ENCODE measurements at regions not wholly inside any gene's neighbourhood (a gene's known extent, or its start where the extent isn't known, plus 50 kb on each side); places are given as distances from the start of the nearest gene placed in this dataset.

DNA sequence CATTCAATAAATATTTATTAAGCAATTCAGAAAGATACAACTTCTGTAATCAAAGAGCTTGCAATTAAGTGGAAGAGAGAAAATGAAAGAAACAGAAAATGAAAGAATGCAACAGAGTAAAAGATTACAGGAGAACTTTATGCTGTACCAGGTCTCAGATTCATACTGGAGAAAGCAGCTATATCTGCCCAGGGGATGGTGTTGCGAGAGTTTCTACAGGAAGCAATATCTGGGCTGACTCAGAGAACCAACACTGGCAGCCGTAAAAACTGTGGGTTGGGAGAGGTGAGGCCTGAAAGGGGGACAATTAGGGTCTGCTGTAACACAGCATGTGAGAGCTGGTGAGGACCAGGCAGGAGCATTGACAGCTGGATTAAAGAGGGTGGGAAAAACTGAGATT, 256.7 kb upstream of the TCF21 start:
- no peak for DNase-seq

DNA sequence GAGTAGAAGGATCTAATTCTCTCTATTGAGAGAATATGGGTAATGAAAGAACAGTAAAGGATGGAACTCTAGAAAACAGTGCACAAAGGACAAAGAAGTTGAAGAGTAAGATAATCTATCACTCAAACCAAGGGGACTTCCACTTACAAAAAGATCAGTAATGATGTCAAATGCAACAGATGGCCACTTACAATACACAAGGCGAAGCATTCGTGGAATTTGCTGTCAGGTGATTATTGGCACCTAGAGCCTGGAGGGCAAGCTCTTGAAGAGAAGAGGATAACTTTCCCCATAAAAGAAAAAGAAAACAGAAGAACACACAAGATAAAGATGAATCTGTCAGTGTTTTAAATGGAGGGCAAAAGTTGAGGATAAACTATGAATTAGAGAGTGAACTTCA, 256.0 kb upstream of the TCF21 start:
- no peak for DNase-seq

DNA sequence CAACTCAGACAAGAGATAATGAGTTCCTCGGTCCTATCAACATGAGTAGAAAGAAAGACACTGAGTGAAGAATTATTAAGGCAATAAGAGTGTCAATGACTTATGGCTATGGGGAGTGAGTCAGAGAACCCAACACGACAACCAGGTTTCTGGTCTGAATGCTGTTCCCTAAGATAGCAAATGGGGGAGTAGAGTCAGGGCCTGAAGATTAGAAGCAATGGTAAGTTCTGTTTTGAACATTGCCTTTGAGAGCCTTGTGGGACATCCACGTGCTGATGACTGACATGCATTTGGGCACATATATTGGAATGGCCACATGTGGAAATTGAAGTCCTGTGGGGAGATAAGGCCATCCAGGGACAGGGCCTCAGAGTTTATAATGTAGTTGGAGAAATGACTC, 254.4 kb upstream of the TCF21 start:
- no peak for DNase-seq

- DNase-seq: no peak
Observed at GRCh38 chr6:133635447-133635846, 253.5 kb upstream of the TCF21 start.

GRCh38 chr6:133637436-133637835, 251.5 kb upstream of the TCF21 start:
- DNase-seq: no peak

DNA sequence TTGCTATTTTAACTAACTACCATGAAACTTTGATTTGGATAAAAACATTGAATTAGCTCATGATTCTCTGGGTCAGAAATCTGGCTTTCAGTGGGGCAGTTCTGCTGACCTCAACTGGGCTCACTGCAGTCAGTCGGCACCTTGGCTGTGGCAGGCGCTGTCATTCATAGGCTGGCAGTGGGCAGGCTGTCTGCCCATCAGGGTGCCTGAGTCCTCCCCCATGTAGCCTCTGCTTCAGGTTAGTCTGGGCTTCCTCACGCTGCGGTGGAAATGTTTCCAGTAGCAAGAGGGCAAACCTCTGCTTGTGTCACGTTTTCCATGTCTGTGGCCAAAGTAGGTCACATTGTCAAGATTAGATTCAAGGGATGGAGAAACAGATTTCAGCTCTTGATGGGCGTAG, 251.0 kb upstream of the TCF21 start:
- no peak for DNase-seq

- no peak for DNase-seq
Observed at GRCh38 chr6:133641104-133641503, 247.8 kb upstream of the TCF21 start.

GRCh38 chr6:133644548-133644891, 244.4 kb upstream of the TCF21 start:
- DNase-seq: no peak

DNA sequence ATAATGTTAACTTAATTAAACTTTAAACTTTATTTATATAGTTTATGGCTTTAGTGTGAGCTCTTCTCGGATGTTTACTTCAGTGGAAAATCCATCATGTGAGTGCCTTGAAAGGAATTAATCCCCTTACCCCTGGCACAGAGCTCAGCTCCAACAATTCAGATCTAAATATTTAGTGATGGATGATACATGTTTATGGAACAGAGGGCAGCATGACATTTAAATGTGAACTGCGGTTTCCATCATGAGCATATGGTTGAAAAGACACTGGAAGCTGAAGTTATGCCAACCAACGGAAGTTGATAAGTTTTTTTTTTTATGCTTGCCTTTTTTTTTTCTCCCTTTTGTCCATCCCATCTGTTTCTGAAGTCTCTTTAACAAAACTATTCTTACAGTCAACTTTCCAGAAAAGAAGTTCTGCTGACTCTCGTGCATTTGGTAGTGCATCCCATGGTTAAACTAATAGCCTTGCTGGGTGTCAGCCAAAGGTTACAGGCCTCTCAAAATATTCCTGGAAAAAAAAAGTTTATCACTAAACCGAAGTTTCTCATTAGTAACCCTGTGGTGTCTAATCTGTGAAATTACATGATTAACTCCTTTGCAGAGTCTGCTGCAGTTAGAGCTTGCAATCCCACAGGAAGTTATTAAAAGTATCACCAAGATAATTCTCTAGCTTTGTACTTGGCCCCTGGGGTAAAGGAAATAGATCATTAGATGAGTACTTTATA, 243.9 kb upstream of the TCF21 start:
- no peak for DNase-seq

DNA sequence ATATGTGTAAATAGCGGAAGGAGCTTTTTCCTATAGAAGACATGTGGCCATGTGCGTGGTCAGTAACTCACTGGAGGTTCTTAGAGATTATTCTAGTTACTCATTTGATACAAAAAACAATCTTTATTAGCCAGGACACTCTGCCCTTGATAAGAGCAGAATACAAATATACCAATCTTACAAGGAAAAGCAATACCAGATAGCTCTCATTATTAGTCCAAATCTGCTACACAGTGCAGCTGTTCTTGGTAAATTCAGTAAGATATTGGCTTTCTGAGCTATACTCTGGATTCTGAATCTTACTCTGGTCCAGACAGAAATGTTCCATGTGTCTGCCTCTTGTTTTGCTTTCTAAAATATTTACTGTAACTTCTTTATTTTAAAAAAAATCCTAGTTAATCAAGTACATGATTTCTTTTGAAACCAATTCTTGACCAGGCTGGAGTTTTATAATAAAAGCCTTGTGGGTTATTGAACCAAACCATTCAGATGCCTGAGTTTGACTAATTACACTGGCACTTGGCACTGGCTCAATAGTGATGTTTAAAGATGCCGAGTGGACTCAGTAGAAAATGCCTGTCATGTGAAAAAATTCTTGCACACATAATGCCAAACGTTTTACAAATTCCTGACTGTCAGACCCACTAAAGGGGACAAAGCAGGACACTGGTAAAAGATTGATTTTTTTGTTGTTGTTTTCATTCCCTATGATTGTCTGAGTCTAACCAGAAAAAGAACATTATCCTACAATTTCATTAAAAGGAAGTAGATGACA, 242.8 kb upstream of the TCF21 start:
- no peak for DNase-seq

- DNase-seq: no peak
Observed at GRCh38 chr6:133648581-133648980, 240.3 kb upstream of the TCF21 start.

DNA sequence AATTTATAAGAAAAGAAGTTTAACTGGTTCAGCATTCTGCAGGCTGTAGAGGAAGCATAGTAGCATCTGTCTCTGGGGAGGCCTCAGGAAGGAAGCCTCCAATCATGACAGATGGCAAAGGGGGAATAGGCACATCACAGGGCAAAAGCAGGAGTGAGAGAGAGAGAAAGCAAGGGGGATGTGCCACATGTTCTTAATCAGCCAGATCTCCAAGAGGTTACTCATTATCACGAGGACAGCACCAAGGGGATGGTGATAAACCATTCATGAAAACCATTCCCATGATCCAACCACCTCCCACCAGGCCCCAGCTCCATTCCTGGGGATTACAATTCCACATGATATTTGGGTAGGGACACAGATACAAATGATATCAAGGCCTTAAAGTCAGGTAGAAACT, 217.5 kb upstream of the TCF21 start:
- no peak for DNase-seq

GRCh38 chr6:133673056-133673455, 215.9 kb upstream of the TCF21 start:
- DNase-seq: no peak

GRCh38 chr6:133674661-133675060, 214.3 kb upstream of the TCF21 start:
- DNase-seq: no peak

DNA sequence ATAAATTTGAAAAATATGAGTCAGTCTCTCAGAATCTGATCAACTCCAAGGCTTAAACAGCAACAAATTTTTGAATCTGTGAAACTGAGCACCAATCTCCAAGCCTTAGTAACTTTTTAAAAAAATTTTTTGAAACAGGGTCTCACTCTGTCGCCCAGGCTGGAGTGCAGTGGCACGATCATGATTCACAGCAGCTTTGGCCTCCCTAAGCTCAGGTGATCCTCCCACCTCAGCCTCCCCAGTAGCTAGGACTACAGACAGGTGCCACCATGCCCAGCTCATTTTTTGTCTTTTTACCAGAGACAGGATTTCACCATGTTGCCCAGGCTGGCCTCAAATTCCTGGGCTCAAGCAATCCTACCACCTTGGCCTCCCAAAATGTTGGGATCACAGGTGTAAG, 207.9 kb upstream of the TCF21 start:
- DNase-seq: no peak

GRCh38 chr6:133681891-133682290, 207.0 kb upstream of the TCF21 start:
- DNase-seq: no peak

DNA sequence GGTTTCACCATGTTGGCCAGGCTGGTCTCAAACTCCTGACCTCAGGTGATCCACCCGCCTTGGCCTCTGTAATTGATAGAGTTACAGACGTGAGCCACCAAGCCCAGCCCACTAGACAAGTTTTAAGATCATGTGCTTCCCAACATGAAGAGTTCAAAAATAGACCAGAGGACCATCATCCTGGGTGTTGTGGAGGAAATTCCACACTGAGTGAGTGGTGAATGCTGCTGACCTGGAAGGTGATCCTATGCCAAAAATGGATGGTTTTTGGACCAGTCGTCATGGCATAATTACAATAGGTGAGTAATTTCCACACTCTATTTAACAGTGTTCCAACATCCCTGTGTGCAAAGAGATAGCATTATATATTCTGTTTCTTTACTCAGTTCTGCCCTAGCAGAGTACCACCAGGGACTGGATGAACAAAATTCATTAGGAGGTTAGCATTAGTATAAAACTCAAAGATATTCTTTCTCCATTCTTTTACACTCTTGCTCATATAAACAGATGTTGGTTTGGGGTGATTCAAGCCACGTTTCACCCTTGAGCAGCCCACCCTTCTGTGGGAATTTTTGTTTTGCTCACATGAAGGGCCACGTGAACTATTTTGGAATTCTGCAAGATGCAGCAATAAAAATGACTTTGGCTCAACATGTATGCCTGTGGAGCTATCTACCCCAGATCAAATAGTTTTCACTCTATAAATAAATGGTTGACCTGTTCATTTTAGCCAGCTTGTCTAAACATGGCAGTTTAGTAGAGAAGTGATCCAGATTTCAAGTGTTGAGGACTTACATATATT, 206.2 kb upstream of the TCF21 start:
- DNase-seq: no peak

DNA sequence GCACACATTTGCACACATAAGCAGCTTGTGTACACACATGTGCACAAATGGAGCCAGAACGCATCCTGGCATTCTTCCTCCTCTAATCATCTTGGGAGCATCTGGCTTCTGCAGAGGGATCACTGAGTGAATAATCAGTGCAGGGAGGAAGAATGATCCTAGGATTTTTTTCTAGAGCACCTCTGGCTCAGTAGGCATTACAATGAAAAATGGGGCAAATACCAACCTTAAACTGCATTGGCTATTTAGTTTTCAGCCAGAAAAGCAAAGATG, 205.7 kb upstream of the TCF21 start:
- no peak for DNase-seq

GRCh38 chr6:133683606-133684005, 205.3 kb upstream of the TCF21 start:
- no peak for DNase-seq

GRCh38 chr6:133688705-133689492, 200.0 kb upstream of the TCF21 start:
- DNase-seq: no peak

GRCh38 chr6:133689863-133690262, 199.1 kb upstream of the TCF21 start:
- DNase-seq: no peak

- DNase-seq: no peak
Observed at GRCh38 chr6:133693565-133693964, 195.3 kb upstream of the TCF21 start.

DNA sequence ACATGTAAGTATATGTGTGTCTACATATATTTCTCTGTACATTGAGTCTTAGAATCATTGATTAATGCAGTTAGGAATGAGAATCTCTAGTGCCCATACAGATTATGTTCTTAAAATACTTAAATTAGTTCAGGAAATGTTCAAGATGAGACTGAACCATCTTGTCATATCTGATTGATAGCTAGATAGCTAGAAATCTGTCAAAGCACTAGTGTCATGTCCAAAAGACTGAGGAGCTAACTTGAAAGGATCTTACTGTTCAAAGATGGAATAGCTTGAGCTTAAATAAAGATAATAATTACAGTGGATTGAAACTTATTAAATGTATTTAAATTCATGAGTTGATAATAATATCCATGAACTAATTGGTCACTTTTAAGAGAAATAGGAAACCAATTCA, 191.7 kb upstream of the TCF21 start:
- no peak for DNase-seq

Data from activated CD4-positive, alpha-beta T cell treated with anti-CD3 and anti-CD28 coated beads, Interleukin-2, amount 50 U/mL, for 48 hours (primary cell).